HG03045 (cell line): ENCODE measurements at regions not wholly inside any gene's neighbourhood (a gene's known extent, or its start where the extent isn't known, plus 50 kb on each side); places are given as distances from the start of the nearest gene placed in this dataset.
A peak's percentile ranks its signal among the peaks of the same experiment; 100 is the strongest.

ENCODE experiments used
- ATAC-seq: cut with Tn5 transposase; IDR thresholded peaks from one replicate; pipeline ENCODE4 v1.9.1; 2021; ENCODE audit warnings: mild to moderate bottlenecking, moderate library complexity; ENCODE audit not compliant: unreplicated experiment

GRCh38 chr14:76974365-76974764 is 54.1 kb downstream of the IRF2BPL start:
- no peak for ATAC-seq

- no peak for ATAC-seq
Measured at GRCh38 chr14:76971549-76971948, 57.0 kb downstream of the IRF2BPL start.

- no peak for ATAC-seq
Measured at GRCh38 chr14:76968621-76969063, 59.9 kb downstream of the IRF2BPL start.

- ATAC-seq: no peak
Measured at GRCh38 chr14:76967788-76968187, 60.7 kb downstream of the IRF2BPL start.

- ATAC-seq: no peak
Measured at GRCh38 chr14:76965232-76965631, 63.3 kb downstream of the IRF2BPL start.

- no peak for ATAC-seq
Measured at GRCh38 chr14:76964695-76965094, 63.8 kb downstream of the IRF2BPL start.

GRCh38 chr14:76963372-76963771 is 65.1 kb downstream of the IRF2BPL start:
- no peak for ATAC-seq

- ATAC-seq: no peak
Measured at GRCh38 chr14:76962303-76962660, 66.2 kb downstream of the IRF2BPL start.

- peak; percentile 83 for ATAC-seq
Measured at GRCh38 chr14:76961631-76962302, 66.7 kb downstream of the IRF2BPL start.

GRCh38 chr14:76958980-76959710 is 69.4 kb downstream of the IRF2BPL start:
- no peak for ATAC-seq

GRCh38 chr14:76958020-76958979 is 70.2 kb downstream of the IRF2BPL start:
- no peak for ATAC-seq

GRCh38 chr14:76957224-76957891 is 71.2 kb downstream of the IRF2BPL start:
- ATAC-seq: no peak

- ATAC-seq: peak; percentile 33
Measured at GRCh38 chr14:76956316-76957090, 72.0 kb downstream of the IRF2BPL start.

GRCh38 chr14:76955575-76956315 is 72.8 kb downstream of the IRF2BPL start:
- ATAC-seq: peak; percentile 36

- ATAC-seq: no peak
Measured at GRCh38 chr14:76954394-76955190, 73.9 kb downstream of the IRF2BPL start.

- ATAC-seq: no peak
Measured at GRCh38 chr14:76953311-76953945, 75.1 kb downstream of the IRF2BPL start.

- no peak for ATAC-seq
Measured at GRCh38 chr14:76951166-76951565, 77.3 kb downstream of the IRF2BPL start.
